GM12872 (cell line): ENCODE measurements at regions not wholly inside any gene's neighbourhood (a gene's known extent, or its start where the extent isn't known, plus 50 kb on each side); places are given as distances from the start of the nearest gene placed in this dataset.

Experiments used
- CTCF ChIP-seq: IDR thresholded peaks from 3 replicates; pipeline ENCODE4 v1.5.1; 2011; ENCODE audit warnings: low read depth, mild to moderate bottlenecking, low read length, moderate library complexity; ENCODE audit not compliant: insufficient read depth

DNA sequence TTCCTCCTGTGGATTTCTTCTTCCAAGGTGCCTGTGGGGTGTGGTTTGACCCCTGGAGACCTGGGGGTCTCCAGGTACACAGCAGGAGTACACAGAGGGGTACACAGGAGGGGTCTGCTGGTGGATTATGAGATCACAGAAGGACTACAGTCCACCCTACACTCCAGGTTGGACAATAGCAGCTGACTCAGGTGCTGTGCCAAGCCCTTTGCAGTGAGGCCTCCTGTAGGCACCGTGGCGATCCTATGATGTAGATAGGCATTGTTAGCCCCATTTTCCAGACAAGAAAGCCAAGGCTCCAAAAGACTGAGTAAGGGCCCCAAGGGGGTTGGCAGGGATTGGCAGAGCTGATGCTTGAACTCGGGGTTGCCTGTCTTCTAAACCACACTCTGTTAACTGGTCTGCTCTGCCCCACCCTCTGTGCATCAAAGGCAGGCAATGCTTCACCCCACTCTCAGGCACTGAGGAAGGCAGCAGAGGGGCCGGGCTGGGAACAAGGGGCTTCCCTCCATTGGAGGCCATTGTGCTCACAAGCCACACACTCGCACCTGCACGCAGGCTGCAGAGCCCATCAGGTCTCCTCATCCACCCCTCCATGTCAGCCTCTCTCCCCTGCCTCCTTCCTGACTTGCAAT lies 77.5 kb upstream of the SIRPA start:
- no peak for TF ChIP-seq CTCF

DNA sequence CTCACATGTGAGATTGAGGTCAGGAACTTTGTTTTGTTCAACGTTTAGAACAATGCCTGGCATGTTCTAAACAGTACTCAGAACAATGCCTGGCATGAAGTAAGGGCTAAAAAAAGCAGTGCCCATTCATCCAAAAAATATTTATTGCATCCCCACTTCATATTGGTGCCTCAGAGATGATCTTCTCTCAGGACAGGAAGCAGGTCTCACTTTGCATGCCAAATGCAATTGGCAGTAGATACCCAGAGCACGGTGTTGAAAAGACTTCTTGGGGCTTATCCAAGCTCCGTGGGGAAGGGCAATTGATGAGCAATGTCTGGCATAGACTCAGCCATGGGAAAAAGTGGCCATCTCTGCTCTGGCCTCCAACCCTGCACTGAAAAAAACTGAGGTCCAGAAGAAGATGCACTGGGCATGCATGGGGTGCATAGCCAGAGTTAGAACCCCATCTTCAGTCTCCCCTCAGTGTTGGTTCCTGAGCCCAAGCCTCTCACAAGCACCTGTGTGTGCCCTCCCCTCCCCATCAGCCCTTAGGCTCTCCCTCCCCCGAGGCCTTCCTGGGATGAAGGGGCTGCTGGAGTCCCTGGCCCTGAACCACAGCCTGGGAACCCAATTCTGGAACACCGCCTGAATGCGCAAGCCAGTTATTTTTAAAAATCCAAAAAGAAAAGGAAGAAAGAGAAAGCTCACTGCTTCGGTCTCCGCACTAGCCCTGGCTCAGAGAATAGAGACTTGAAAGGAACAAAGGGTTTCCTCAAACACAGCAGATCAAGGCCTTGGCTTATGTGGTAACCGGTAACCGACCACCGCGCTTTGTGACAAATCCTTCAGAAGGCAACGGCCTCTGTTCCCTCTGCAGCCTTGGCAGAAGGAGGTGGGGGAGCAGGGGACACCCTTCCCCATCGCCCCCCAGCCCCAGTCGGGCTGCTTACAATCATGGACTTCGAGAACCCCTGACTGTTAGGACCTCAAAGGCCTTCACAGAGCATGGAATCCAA lies 78.5 kb upstream of the SIRPA start:
- no peak for TF ChIP-seq CTCF

GRCh38 chr20:1815502-1816085 lies 79.6 kb upstream of the SIRPA start:
- no peak for TF ChIP-seq CTCF

- TF ChIP-seq CTCF = no peak
Measured at GRCh38 chr20:1813674-1814635, 81.3 kb upstream of the SIRPA start.

GRCh38 chr20:1813101-1813529 lies 82.1 kb upstream of the SIRPA start:
- no peak for TF ChIP-seq CTCF

GRCh38 chr20:1811621-1812498 lies 83.3 kb upstream of the SIRPA start:
- TF ChIP-seq CTCF = no peak
